ENCODE measurements at regions not wholly inside any gene's neighbourhood (a gene's known extent, or its start where the extent isn't known, plus 50 kb on each side); places are given as distances from the start of the nearest gene placed in this dataset.

- FAIRE-seq (no peak), DNase-seq (ENCODE audit: insufficient read length, low spot score) (no peak)
Observed at GRCh38 chr20:24079661-24080412, 91.3 kb upstream of the GGTLC1 start.

GRCh38 chr20:24077145-24077544, 88.6 kb upstream of the GGTLC1 start:
- DNase-seq (ENCODE audit: insufficient read length, low spot score) (no peak), FAIRE-seq (no peak)

- DNase-seq (ENCODE audit: insufficient read length, low spot score), result no peak
- FAIRE-seq, result no peak
Observed at GRCh38 chr20:24070679-24071078, 82.1 kb upstream of the GGTLC1 start.

GRCh38 chr20:24066076-24066700, 77.6 kb upstream of the GGTLC1 start:
- no peak for FAIRE-seq

GRCh38 chr20:24064915-24065314, 76.3 kb upstream of the GGTLC1 start:
- DNase-seq (ENCODE audit: insufficient read length, low spot score), result no peak
- no peak for FAIRE-seq

More at GRCh38 chr20:24066076-24066700, 77.6 kb upstream of the GGTLC1 start:
- DNase-seq (ENCODE audit: insufficient read length, low spot score), result no peak

- no peak for FAIRE-seq
- DNase-seq (ENCODE audit: insufficient read length, low spot score), result no peak
Observed at GRCh38 chr20:24064092-24064491, 75.5 kb upstream of the GGTLC1 start.

- DNase-seq (ENCODE audit: insufficient read length, low spot score) (no peak), FAIRE-seq (no peak)
Observed at GRCh38 chr20:24063100-24063499, 74.5 kb upstream of the GGTLC1 start.

GRCh38 chr20:24060851-24061590, 72.4 kb upstream of the GGTLC1 start:
- DNase-seq (ENCODE audit: insufficient read length, low spot score), result no peak
- FAIRE-seq, result no peak

GRCh38 chr20:24059174-24059573, 70.6 kb upstream of the GGTLC1 start:
- DNase-seq (ENCODE audit: insufficient read length, low spot score) (no peak), FAIRE-seq (no peak)

GRCh38 chr20:24056491-24056890, 67.9 kb upstream of the GGTLC1 start:
- FAIRE-seq (no peak), DNase-seq (ENCODE audit: insufficient read length, low spot score) (no peak)

GRCh38 chr20:24052599-24053275, 64.2 kb upstream of the GGTLC1 start:
- DNase-seq (ENCODE audit: insufficient read length, low spot score), result no peak
- FAIRE-seq, result no peak

- DNase-seq (ENCODE audit: insufficient read length, low spot score) (no peak), FAIRE-seq (no peak)
Observed at GRCh38 chr20:24051160-24051559, 62.6 kb upstream of the GGTLC1 start.

- FAIRE-seq, result no peak
Observed at GRCh38 chr20:24050119-24050518, 61.5 kb upstream of the GGTLC1 start.

GRCh38 chr20:24049081-24049480, 60.5 kb upstream of the GGTLC1 start:
- no peak for FAIRE-seq
- no peak for DNase-seq (ENCODE audit: insufficient read length, low spot score)

More at GRCh38 chr20:24050119-24050518, 61.5 kb upstream of the GGTLC1 start:
- DNase-seq (ENCODE audit: insufficient read length, low spot score), result no peak

- FAIRE-seq (no peak), DNase-seq (ENCODE audit: insufficient read length, low spot score) (no peak)
Observed at GRCh38 chr20:24048024-24048611, 59.5 kb upstream of the GGTLC1 start.

- FAIRE-seq, result no peak
- no peak for DNase-seq (ENCODE audit: insufficient read length, low spot score)
Observed at GRCh38 chr20:24046888-24047287, 58.3 kb upstream of the GGTLC1 start.

GRCh38 chr20:24045621-24046318, 57.2 kb upstream of the GGTLC1 start:
- DNase-seq (ENCODE audit: insufficient read length, low spot score), result no peak
- FAIRE-seq, result no peak

- DNase-seq (ENCODE audit: insufficient read length, low spot score) (no peak), FAIRE-seq (no peak)
Observed at GRCh38 chr20:24043294-24043693, 54.7 kb upstream of the GGTLC1 start.

GRCh38 chr20:24042646-24043045, 54.1 kb upstream of the GGTLC1 start:
- DNase-seq (ENCODE audit: insufficient read length, low spot score) (no peak), FAIRE-seq (no peak)

- DNase-seq (ENCODE audit: insufficient read length, low spot score), result no peak
- FAIRE-seq, result no peak
Observed at GRCh38 chr20:24040896-24041459, 52.4 kb upstream of the GGTLC1 start.

All from GM19239 (cell line).